CD4-positive, alpha-beta T cell (primary cell): ENCODE measurements at regions not wholly inside any gene's neighbourhood (a gene's known extent, or its start where the extent isn't known, plus 50 kb on each side); places are given as distances from the start of the nearest gene placed in this dataset.
"Not testable (repeated sequence)": the region's sequence is repeated elsewhere in the genome, so short reads cannot be mapped to it uniquely, and the experiment has no call there.

ENCODE experiments used
- ATAC-seq: fragments of 200-7000 bp; cut with Tn5 transposase; one replicate; pipeline ENCODE4 v1.10.0; 2022; ENCODE audit warnings: mild to moderate bottlenecking; ENCODE audit not compliant: poor library complexity
- CTCF ChIA-PET: fragments of 350-600 bp; sonication (Branson Sonifier 250); formaldehyde crosslinking; loops from one replicate; lab custom pipeline; 2021; ENCODE audit warnings: antibody characterized with exemption, inconsistent platforms; lab: Charles Lee
- POLR2A ChIA-PET: fragments of 350-600 bp; sonication (Branson Sonifier 250); formaldehyde crosslinking; loops from one replicate; lab custom pipeline; 2021; ENCODE audit warnings: antibody characterized with exemption, inconsistent platforms; lab: Charles Lee
- DNase-seq, 14 experiments: peaks; one replicate each; pipeline ENCODE4 v3.0.0-alpha.2; 2013 to 2020; ENCODE audit warnings: mixed read lengths in 2 of 14
- H3K27ac ChIP-seq, 2 donors: one replicate each; pipeline versions ENCODE4 v1.5.1 to v1.7.0; 2013; ENCODE audit warnings: low read length in 2 of 2, low read depth in 1 of 2, mild to moderate bottlenecking in 1 of 2
- H3K27me3 ChIP-seq, 2 experiments: 1 replicate in 1 of 2; 2 replicates in 1 of 2; pipeline versions ENCODE4 v1.6.1 to v1.7.0; 2013; ENCODE audit warnings: low read length in 2 of 2, control low read depth in 1 of 2, mild to moderate bottlenecking in 1 of 2, moderate library complexity in 1 of 2; ENCODE audit not compliant: insufficient read depth in 2 of 2, control insufficient read depth in 1 of 2
- H3K36me3 ChIP-seq: one replicate; pipeline ENCODE4 v1.6.1; 2013; ENCODE audit warnings: low read length, control low read depth; ENCODE audit not compliant: insufficient read depth
- H3K4me1 ChIP-seq: one replicate; pipeline ENCODE4 v1.6.1; 2013; ENCODE audit warnings: low read length, control low read depth; ENCODE audit not compliant: insufficient read depth
- H3K4me3 ChIP-seq: one replicate; pipeline ENCODE4 v1.5.1; 2013; ENCODE audit warnings: mild to moderate bottlenecking, low read length, moderate library complexity
- H3K9me3 ChIP-seq, 2 experiments: 1 replicate in 1 of 2; 2 replicates in 1 of 2; pipeline versions ENCODE4 v1.6.1 to v1.7.0; 2013; ENCODE audit warnings: low read length in 2 of 2, mild to moderate bottlenecking in 2 of 2, control low read depth in 1 of 2, moderate library complexity in 1 of 2; ENCODE audit not compliant: control insufficient read depth in 1 of 2, insufficient read depth in 1 of 2
- H3K27ac Mint-ChIP-seq: one replicate; pipeline ENCODE4 v1.8.0; 2020; ENCODE audit warnings: mixed read lengths
- H3K27me3 Mint-ChIP-seq: one replicate; pipeline ENCODE4 v1.8.0; 2021; ENCODE audit warnings: mixed read lengths
- H3K36me3 Mint-ChIP-seq: one replicate; pipeline ENCODE4 v1.8.0; 2021; ENCODE audit warnings: low read depth, mixed read lengths
- H3K4me1 Mint-ChIP-seq: one replicate; pipeline ENCODE4 v1.8.0; 2021; ENCODE audit warnings: low read depth, mixed read lengths
- H3K4me3 Mint-ChIP-seq: one replicate; pipeline ENCODE4 v1.8.0; 2020; ENCODE audit warnings: mild to moderate bottlenecking, mixed read lengths
- H3K9me3 Mint-ChIP-seq: one replicate; pipeline ENCODE4 v1.8.0; 2020; ENCODE audit warnings: mixed read lengths
- CTCF ChIP-seq: fragments of 200-600 bp; IDR thresholded peaks from one replicate; pipeline ENCODE4 v1.8.0; 2022; ENCODE audit warnings: antibody characterized with exemption, mild to moderate bottlenecking
- intact Hi-C, 2 experiments: fragments of 100-400 bp; cut with DNase I in 1 of 2; cut with micrococcal nuclease in 1 of 2; formaldehyde crosslinking; loops; one replicate each; pipeline versions ENCODE4 v1.15.1 to v1.9.0; 2023 to 2025; cut with DNase I, micrococcal nuclease

- H3K36me3 Mint-ChIP-seq = peaks cover 9% of the 10 kb centered on the region
- H3K27me3 Mint-ChIP-seq = no peaks in the 10 kb centered on the region
- ChIA-PET POLR2A (no interaction called here), CTCF (interaction anchor here (0.6 kb wide), 1 partner anchor 18 kb away, joined by 3 read pairs; no protein-coding TSS in a partner anchor)
- H3K9me3 Mint-ChIP-seq = peaks cover 6% of the 10 kb centered on the region
- H3K4me3 Mint-ChIP-seq = no peak overlapping the region
- Histone ChIP-seq H3K9me3 (no peaks in the 10 kb centered on the region), H3K4me1 (no peaks in the 10 kb centered on the region), H3K27ac (no peak overlapping the region), H3K27me3 (no peaks in the 10 kb centered on the region), H3K4me3 (no peak overlapping the region), H3K36me3 (no peaks in the 10 kb centered on the region)
- ATAC-seq = no peak
- H3K4me1 Mint-ChIP-seq = no peaks in the 10 kb centered on the region
- H3K27ac Mint-ChIP-seq = no peak overlapping the region
- DNase-seq = no peak
- intact Hi-C loops = no loop called here
- no peak for TF ChIP-seq CTCF
Measured at GRCh38 chr1:100597061-100597741, 59.3 kb downstream of the GPR88 start.

DNA sequence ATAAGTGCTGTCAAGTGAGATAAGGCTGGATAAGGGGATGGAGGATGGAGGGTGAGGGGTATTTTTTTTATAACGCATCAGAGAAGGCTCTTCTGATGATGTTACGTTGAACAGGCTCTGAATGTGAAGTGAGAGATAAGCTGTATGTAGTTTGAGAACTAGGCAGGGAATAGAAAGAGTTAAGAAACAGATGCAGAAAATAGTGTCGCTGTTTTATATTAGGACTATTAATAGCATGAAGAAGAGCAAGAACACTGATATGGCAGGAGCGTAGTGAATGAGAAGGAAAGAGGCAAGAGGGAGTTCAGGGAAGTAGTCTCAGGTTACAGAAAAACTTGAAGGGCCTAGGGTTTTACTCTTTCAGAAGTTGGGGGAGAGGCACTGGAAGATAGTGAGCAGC, 59.8 kb downstream of the GPR88 start:
- no peaks in the 10 kb centered on the region for H3K9me3 ChIP-seq
- no peak for TF ChIP-seq CTCF
- ATAC-seq (no peak), DNase-seq (no peak)
- Mint-ChIP-seq H3K4me3 (no peak overlapping the region), H3K27ac (no peak overlapping the region), H3K36me3 (peaks cover 9% of the 10 kb centered on the region), H3K9me3 (peaks cover 8% of the 10 kb centered on the region), H3K4me1 (no peaks in the 10 kb centered on the region), H3K27me3 (no peaks in the 10 kb centered on the region)
- no peak overlapping the region for H3K27ac ChIP-seq
- intact Hi-C loops = no loop called here
- no peaks in the 10 kb centered on the region for H3K27me3 ChIP-seq
- ChIA-PET CTCF (interaction anchor here (0.6 kb wide), 1 partner anchor 19 kb away, joined by 3 read pairs; no protein-coding TSS in a partner anchor), POLR2A (no interaction called here)
- H3K36me3 ChIP-seq = no peaks in the 10 kb centered on the region
- H3K4me3 ChIP-seq = no peak overlapping the region
- H3K4me1 ChIP-seq = no peaks in the 10 kb centered on the region

GRCh38 chr1:100600377-100600776, 62.4 kb downstream of the GPR88 start:
- DNase-seq, H3K4me3 ChIP-seq, ATAC-seq, H3K27me3 Mint-ChIP-seq, H3K27ac Mint-ChIP-seq, H3K4me1 ChIP-seq, POLR2A ChIA-PET, H3K27ac ChIP-seq, H3K36me3 ChIP-seq, H3K9me3 ChIP-seq, CTCF ChIA-PET, intact Hi-C loops, H3K4me1 Mint-ChIP-seq, H3K36me3 Mint-ChIP-seq, H3K27me3 ChIP-seq, H3K4me3 Mint-ChIP-seq: not testable (repeated sequence)
- peaks cover 13% of the 10 kb centered on the region for H3K9me3 Mint-ChIP-seq

GRCh38 chr1:100602028-100602427, 64.1 kb downstream of the GPR88 start:
- peaks cover 13% of the 10 kb centered on the region for H3K9me3 Mint-ChIP-seq
- H3K9me3 ChIP-seq, intact Hi-C loops, H3K4me3 ChIP-seq, H3K27ac Mint-ChIP-seq, ATAC-seq, DNase-seq, H3K36me3 ChIP-seq, H3K27ac ChIP-seq, H3K4me3 Mint-ChIP-seq, H3K4me1 Mint-ChIP-seq, H3K4me1 ChIP-seq, POLR2A ChIA-PET, H3K36me3 Mint-ChIP-seq, H3K27me3 Mint-ChIP-seq, CTCF ChIA-PET, H3K27me3 ChIP-seq: not testable (repeated sequence)
